DND-41 (cell line): ENCODE measurements at regions not wholly inside any gene's neighbourhood (a gene's known extent, or its start where the extent isn't known, plus 50 kb on each side); places are given as distances from the start of the nearest gene placed in this dataset.

ENCODE experiments used
- ATAC-seq: fragments of 200-7000 bp; cut with Tn5 transposase; 3 replicates; pipeline ENCODE4 v1.9.1; 2021; ENCODE audit warnings: low read depth; ENCODE audit not compliant: insufficient read depth
- DNase-seq: peaks from one replicate; pipeline ENCODE4 v3.0.0-alpha.2; 2020
- H2AFZ ChIP-seq: 2 replicates; pipeline ENCODE4 v1.6.0; 2012; ENCODE audit warnings: low read depth, low read length
- H3K27ac ChIP-seq: 2 replicates; pipeline ENCODE4 v1.5.1; 2012; ENCODE audit warnings: low read length, inconsistent platforms
- H3K27me3 ChIP-seq: fragments of 200-600 bp; sonication (generic); 2 replicates; pipeline ENCODE4 v1.6.0; 2012; ENCODE audit warnings: low read length, mild to moderate bottlenecking, inconsistent platforms; ENCODE audit not compliant: insufficient read depth, poor library complexity
- H3K36me3 ChIP-seq: 2 replicates; pipeline ENCODE4 v1.5.1; 2012; ENCODE audit warnings: low read length, inconsistent platforms; ENCODE audit not compliant: insufficient read depth
- H3K4me1 ChIP-seq: 2 replicates; pipeline ENCODE4 v1.5.1; 2012; ENCODE audit warnings: mild to moderate bottlenecking, low read length; ENCODE audit not compliant: insufficient read depth
- H3K4me2 ChIP-seq: 2 replicates; pipeline ENCODE4 v1.6.0; 2012; ENCODE audit warnings: mild to moderate bottlenecking, moderate library complexity, low read length, inconsistent platforms; ENCODE audit not compliant: insufficient read depth
- H3K4me3 ChIP-seq, 2 experiments: fragments of 200-600 bp in 1 of 2; shearing (Covaris generic) in 1 of 2; 2 replicates each; pipeline ENCODE4 v1.5.1; 2012 to 2016; ENCODE audit warnings: inconsistent platforms in 2 of 2, low read length in 2 of 2, mild to moderate bottlenecking in 2 of 2, low read depth in 1 of 2, moderate library complexity in 1 of 2
- H3K79me2 ChIP-seq: 2 replicates; pipeline ENCODE4 v1.6.0; 2012; ENCODE audit warnings: low read length, inconsistent platforms; ENCODE audit not compliant: insufficient read depth
- H3K9ac ChIP-seq: 2 replicates; pipeline ENCODE4 v1.6.0; 2012; ENCODE audit warnings: low read depth, mild to moderate bottlenecking, inconsistent platforms, low read length, moderate library complexity
- H3K9me3 ChIP-seq: 2 replicates; pipeline ENCODE4 v1.5.1; 2012; ENCODE audit warnings: low read length, moderate library complexity, mild to moderate bottlenecking, inconsistent platforms; ENCODE audit not compliant: insufficient read depth, severe bottlenecking
- H4K20me1 ChIP-seq: 2 replicates; pipeline ENCODE4 v1.6.0; 2012; ENCODE audit warnings: low read length; ENCODE audit not compliant: insufficient read depth
- CTCF ChIP-seq: IDR thresholded peaks from 2 replicates; pipeline ENCODE4 v1.5.1; 2012; ENCODE audit warnings: borderline replicate concordance, low read length, moderate library complexity, mild to moderate bottlenecking; ENCODE audit not compliant: poor library complexity, severe bottlenecking; ENCODE audit errors: extremely low read depth
- EZH2 ChIP-seq: IDR thresholded peaks from 3 replicates; pipeline ENCODE4 v1.6.1; 2012; ENCODE audit warnings: borderline replicate concordance, low read depth, mild to moderate bottlenecking, moderate library complexity, low read length, inconsistent platforms; ENCODE audit not compliant: severe bottlenecking

GRCh38 chr18:66300141-66300540 lies 303.7 kb downstream of the CDH19 start:
- H3K27me3 ChIP-seq: no peaks in the 10 kb centered on the region
- H3K4me1 ChIP-seq: no peaks in the 10 kb centered on the region
- no peaks in the 10 kb centered on the region for H3K36me3 ChIP-seq
- no peaks in the 10 kb centered on the region for H3K9me3 ChIP-seq
- H3K79me2 ChIP-seq: no peaks in the 10 kb centered on the region
- no peak overlapping the region for H3K4me2 ChIP-seq
- DNase-seq (no peak), ATAC-seq (no peak)
- H3K4me3 ChIP-seq: no peak overlapping the region
- H3K9ac ChIP-seq: no peak overlapping the region
- no peaks in the 10 kb centered on the region for H4K20me1 ChIP-seq
- no peak overlapping the region for H2AFZ ChIP-seq
- H3K27ac ChIP-seq: no peak overlapping the region
- TF ChIP-seq EZH2 (no peak), CTCF (no peak)

GRCh38 chr18:66280470-66280869 lies 323.4 kb downstream of the CDH19 start:
- Histone ChIP-seq H3K27me3 (no peaks in the 10 kb centered on the region), H2AFZ (no peak overlapping the region), H3K9me3 (no peaks in the 10 kb centered on the region), H3K4me1 (no peaks in the 10 kb centered on the region), H3K79me2 (no peaks in the 10 kb centered on the region), H4K20me1 (no peaks in the 10 kb centered on the region), H3K4me3 (no peak overlapping the region), H3K36me3 (no peaks in the 10 kb centered on the region), H3K4me2 (no peak overlapping the region), H3K9ac (no peak overlapping the region), H3K27ac (no peak overlapping the region)
- no peak for TF ChIP-seq CTCF
- TF ChIP-seq EZH2: no peak
- ATAC-seq: no peak
- no peak for DNase-seq

- no peak for DNase-seq
- Histone ChIP-seq H3K4me1 (no peaks in the 10 kb centered on the region), H3K9me3 (no peaks in the 10 kb centered on the region), H3K27ac (no peak overlapping the region), H4K20me1 (no peaks in the 10 kb centered on the region), H2AFZ (no peak overlapping the region), H3K4me2 (no peak overlapping the region), H3K79me2 (no peaks in the 10 kb centered on the region), H3K36me3 (no peaks in the 10 kb centered on the region), H3K27me3 (no peaks in the 10 kb centered on the region), H3K4me3 (no peak overlapping the region), H3K9ac (no peak overlapping the region)
- no peak for ATAC-seq
- TF ChIP-seq EZH2: no peak
- TF ChIP-seq CTCF: no peak
Measured at GRCh38 chr18:66271962-66272361, 331.9 kb downstream of the CDH19 start.

GRCh38 chr18:66264130-66264529 lies 339.8 kb downstream of the CDH19 start:
- Histone ChIP-seq H3K27me3 (no peaks in the 10 kb centered on the region), H3K4me1 (no peaks in the 10 kb centered on the region), H3K27ac (no peak overlapping the region), H4K20me1 (no peaks in the 10 kb centered on the region), H3K9me3 (no peaks in the 10 kb centered on the region), H2AFZ (no peak overlapping the region), H3K9ac (no peak overlapping the region), H3K79me2 (no peaks in the 10 kb centered on the region), H3K36me3 (no peaks in the 10 kb centered on the region), H3K4me3 (no peak overlapping the region), H3K4me2 (no peak overlapping the region)
- DNase-seq: no peak
- TF ChIP-seq EZH2 (no peak), CTCF (no peak)
- no peak for ATAC-seq
